OCI-LY7 (cell line): ENCODE measurements at regions not wholly inside any gene's neighbourhood (a gene's known extent, or its start where the extent isn't known, plus 50 kb on each side); places are given as distances from the start of the nearest gene placed in this dataset.

Source experiments
- EZH2phosphoT487 ChIP-seq: fragments of 200-600 bp; sonication (generic); IDR thresholded peaks from 2 replicates; pipeline ENCODE4 v1.6.1; 2018; ENCODE audit warnings: low read depth, borderline replicate concordance, mild to moderate bottlenecking, mixed run types, antibody characterized with exemption, low read length, moderate library complexity, mixed read lengths
- TF ChIP-seq, protein P1 (sequence below): fragments of 200-600 bp; sonication (generic); conservative IDR thresholded peaks from 2 replicates; pipeline ENCODE4 v1.5.1; 2014; ENCODE audit warnings: mild to moderate bottlenecking, antibody characterized with exemption, low read length, moderate library complexity, mixed read lengths

DNA sequence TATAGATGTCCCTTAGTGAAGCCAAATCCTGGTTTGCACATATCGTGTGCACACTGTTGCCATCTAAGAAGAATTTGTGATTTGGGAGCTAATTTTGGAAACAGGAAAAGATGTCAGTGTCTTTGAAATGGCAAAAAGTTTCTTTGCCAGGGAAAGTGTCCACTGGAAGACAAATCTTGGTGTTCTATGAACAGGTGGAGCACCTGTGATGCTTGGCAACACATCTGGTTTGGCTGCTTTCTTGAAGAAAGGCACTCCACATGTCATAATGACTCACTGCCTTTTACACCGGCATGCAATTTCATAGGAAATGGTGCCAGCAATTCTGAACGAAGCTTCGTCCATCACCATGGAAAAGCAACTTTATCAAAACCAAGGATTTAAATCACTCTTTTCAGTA is 1040.0 kb upstream of the MAP3K7 start:
- TF ChIP-seq, protein P1, sequence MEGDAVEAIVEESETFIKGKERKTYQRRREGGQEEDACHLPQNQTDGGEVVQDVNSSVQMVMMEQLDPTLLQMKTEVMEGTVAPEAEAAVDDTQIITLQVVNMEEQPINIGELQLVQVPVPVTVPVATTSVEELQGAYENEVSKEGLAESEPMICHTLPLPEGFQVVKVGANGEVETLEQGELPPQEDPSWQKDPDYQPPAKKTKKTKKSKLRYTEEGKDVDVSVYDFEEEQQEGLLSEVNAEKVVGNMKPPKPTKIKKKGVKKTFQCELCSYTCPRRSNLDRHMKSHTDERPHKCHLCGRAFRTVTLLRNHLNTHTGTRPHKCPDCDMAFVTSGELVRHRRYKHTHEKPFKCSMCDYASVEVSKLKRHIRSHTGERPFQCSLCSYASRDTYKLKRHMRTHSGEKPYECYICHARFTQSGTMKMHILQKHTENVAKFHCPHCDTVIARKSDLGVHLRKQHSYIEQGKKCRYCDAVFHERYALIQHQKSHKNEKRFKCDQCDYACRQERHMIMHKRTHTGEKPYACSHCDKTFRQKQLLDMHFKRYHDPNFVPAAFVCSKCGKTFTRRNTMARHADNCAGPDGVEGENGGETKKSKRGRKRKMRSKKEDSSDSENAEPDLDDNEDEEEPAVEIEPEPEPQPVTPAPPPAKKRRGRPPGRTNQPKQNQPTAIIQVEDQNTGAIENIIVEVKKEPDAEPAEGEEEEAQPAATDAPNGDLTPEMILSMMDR = no peak
- TF ChIP-seq EZH2phosphoT487 = no peak
